ENCODE measurements at regions not wholly inside any gene's neighbourhood (a gene's known extent, or its start where the extent isn't known, plus 50 kb on each side); places are given as distances from the start of the nearest gene placed in this dataset.

DNA sequence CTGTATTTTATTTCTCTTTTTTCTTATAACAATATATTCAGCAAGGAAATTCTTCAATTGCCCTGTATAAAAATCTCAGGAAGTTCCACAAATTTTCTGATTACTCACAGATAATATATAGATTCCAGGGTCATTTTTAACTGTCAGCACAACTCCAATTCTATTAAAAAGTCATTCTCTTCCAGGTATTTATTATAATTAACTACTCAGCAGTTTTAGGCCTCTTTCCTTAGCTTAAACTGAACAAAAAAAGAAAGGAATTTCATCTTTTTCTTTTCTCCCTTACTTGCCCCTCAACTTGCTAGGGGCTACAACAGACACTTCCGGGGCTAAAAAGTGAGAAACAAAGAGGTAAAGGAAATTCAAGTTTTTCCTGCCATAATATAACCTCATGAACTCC, 358.9 kb upstream of the LRATD1 start:
- TF ChIP-seq POLR2A (IDR thresholded peaks at IDR 0.05; ENCODE audit: low read depth, low read length), result no peak
- TF ChIP-seq POLR2AphosphoS5 (IDR thresholded peaks at IDR 0.05; ENCODE audit: low read depth, low read length), result no peak
- no peak for TF ChIP-seq SPI1 (IDR thresholded peaks at IDR 0.05; ENCODE audit: low read depth, low read length)
- TF ChIP-seq TAF1 (IDR thresholded peaks at IDR 0.05; ENCODE audit: low read depth, low read length), result no peak
- TF ChIP-seq POU2F2 (IDR thresholded peaks at IDR 0.05; ENCODE audit: low read depth, low read length), result no peak
- TF ChIP-seq PAX5 (IDR thresholded peaks at IDR 0.05; ENCODE audit: insufficient read depth, low read length, severe bottlenecking), result no peak
